Ascending aorta (tissue), 2 donors: ENCODE measurements at regions not wholly inside any gene's neighbourhood (a gene's known extent, or its start where the extent isn't known, plus 50 kb on each side); places are given as distances from the start of the nearest gene placed in this dataset.

Experiments used
- DNase-seq, 2 donors: peaks; one replicate each; pipeline ENCODE4 v3.0.0-alpha.2; 2019; ENCODE audit warnings: low spot score in 2 of 2
- H3K27ac ChIP-seq, 2 donors: fragments of 200-600 bp; sonication (generic); one replicate each; pipeline ENCODE4 v1.5.1; 2016 to 2017; ENCODE audit warnings: mild to moderate bottlenecking in 1 of 2
- H3K27me3 ChIP-seq: fragments of 200-600 bp; sonication (generic); one replicate; pipeline ENCODE4 v1.5.1; 2017
- H3K36me3 ChIP-seq, 2 donors: fragments of 200-600 bp; sonication (generic); one replicate each; pipeline ENCODE4 v1.5.1; 2016
- H3K4me1 ChIP-seq, 2 donors: fragments of 200-600 bp; sonication (generic); one replicate each; pipeline ENCODE4 v1.5.1; 2016 to 2017; ENCODE audit warnings: mild to moderate bottlenecking in 1 of 2
- H3K4me3 ChIP-seq, 2 donors: fragments of 200-600 bp; sonication (generic); one replicate each; pipeline ENCODE4 v1.5.1; 2016 to 2017; ENCODE audit warnings: mild to moderate bottlenecking in 1 of 2
- H3K9me3 ChIP-seq, 2 donors: fragments of 200-600 bp; sonication (generic); one replicate each; pipeline ENCODE4 v1.5.1; 2016
- intact Hi-C: fragments of 100-400 bp; cut with DNase I; formaldehyde crosslinking; loops from one replicate; pipeline ENCODE4 v1.15.1; 2023
- TF ChIP-seq, protein P1 (sequence below), 3 experiments: fragments of 200-600 bp in 2 of 3; fragments of 450-650 bp in 1 of 3; sonication (generic) in 2 of 3; IDR thresholded peaks; one replicate each; pipeline ENCODE4 v1.5.1; 2016 to 2019; ENCODE audit warnings: antibody characterized with exemption in 3 of 3, mild to moderate bottlenecking in 1 of 3, moderate library complexity in 1 of 3

DNA sequence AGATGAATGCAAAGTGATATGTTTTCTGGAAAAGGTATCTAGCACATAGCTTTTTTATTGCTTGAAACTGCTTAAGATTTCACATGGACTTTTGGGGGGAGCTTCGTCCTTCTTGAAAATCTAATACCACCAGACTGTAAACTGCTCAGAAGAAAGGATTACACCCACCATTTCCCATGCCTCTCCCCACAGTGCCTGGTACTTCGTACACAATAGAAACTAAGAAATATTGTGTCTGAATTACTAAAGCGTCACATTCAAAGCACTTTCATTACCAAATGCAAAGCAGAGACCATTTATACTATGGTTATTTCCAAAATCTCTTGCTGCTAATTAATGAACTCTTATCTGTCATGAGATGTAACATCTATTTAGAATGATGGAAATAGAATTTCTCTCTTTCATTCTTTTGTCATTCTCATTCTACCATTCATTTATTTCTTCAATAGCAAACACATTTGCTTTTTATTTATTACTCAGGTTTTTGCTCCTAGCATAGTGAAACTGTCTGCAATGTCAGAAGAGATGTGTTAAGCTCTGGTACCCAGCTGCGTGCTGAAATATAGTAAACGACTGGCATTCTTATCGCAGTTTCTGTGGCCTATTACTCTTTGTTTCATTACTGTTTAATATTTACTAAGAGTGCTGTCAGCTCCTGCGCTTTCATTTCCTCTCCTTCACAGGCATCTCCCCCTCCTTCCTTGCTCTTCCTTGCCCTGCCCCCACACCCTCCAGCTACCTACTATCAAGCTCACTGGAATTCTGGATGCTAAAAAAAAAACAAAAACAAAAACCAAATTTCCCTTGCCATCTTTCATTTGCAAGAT is 51.4 kb upstream of the RAPGEF2 start:
- DNase-seq: no peak
- Histone ChIP-seq H3K36me3 (no peaks in the 10 kb centered on the region), H3K27ac (no peak overlapping the region), H3K27me3 (no peaks in the 10 kb centered on the region), H3K9me3 (no peaks in the 10 kb centered on the region), H3K4me1 (no peaks in the 10 kb centered on the region), H3K4me3 (no peak overlapping the region)
- intact Hi-C loops: no loop called here
- TF ChIP-seq, protein P1, sequence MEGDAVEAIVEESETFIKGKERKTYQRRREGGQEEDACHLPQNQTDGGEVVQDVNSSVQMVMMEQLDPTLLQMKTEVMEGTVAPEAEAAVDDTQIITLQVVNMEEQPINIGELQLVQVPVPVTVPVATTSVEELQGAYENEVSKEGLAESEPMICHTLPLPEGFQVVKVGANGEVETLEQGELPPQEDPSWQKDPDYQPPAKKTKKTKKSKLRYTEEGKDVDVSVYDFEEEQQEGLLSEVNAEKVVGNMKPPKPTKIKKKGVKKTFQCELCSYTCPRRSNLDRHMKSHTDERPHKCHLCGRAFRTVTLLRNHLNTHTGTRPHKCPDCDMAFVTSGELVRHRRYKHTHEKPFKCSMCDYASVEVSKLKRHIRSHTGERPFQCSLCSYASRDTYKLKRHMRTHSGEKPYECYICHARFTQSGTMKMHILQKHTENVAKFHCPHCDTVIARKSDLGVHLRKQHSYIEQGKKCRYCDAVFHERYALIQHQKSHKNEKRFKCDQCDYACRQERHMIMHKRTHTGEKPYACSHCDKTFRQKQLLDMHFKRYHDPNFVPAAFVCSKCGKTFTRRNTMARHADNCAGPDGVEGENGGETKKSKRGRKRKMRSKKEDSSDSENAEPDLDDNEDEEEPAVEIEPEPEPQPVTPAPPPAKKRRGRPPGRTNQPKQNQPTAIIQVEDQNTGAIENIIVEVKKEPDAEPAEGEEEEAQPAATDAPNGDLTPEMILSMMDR (IDR thresholded peaks at IDR 0.05): no peak

DNA sequence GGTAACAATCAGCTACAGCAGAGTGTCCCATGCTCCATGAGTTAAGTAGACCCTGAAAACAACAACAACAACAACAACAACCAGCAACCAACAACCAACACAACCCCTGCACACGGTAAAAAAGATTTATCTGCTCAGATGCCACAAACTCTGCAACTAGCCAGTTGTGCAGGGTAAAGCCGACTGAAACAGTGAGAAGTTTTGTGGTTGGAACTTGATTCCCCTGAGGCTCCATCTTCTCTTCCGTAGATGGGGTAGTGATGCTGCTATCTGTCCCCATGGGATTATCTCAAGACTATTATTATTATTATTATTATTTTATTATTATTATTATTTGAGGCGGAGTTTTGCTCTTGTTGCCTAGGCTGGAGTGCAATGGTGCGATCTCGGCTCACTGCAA is 50.6 kb upstream of the RAPGEF2 start:
- Histone ChIP-seq H3K4me1 (no peaks in the 10 kb centered on the region), H3K36me3 (no peaks in the 10 kb centered on the region), H3K4me3 (no peak overlapping the region), H3K27ac (no peak overlapping the region), H3K27me3 (no peaks in the 10 kb centered on the region), H3K9me3 (no peaks in the 10 kb centered on the region)
- TF ChIP-seq, protein P1 (IDR thresholded peaks at IDR 0.05): no peak
- no peak for DNase-seq
- intact Hi-C loops: no loop called here
